WTC11 (cell line): ENCODE measurements at regions not wholly inside any gene's neighbourhood (a gene's known extent, or its start where the extent isn't known, plus 50 kb on each side); places are given as distances from the start of the nearest gene placed in this dataset.

ENCODE experiments used
- CBFB ChIP-seq: sonication (generic); formaldehyde crosslinking; IDR thresholded peaks from 2 replicates; pipeline ENCODE4 v1.8.1; 2022; ENCODE audit warnings: mild to moderate bottlenecking, low read depth, missing genetic modification reagents
- CTCF ChIP-seq: fragments of 200-600 bp; IDR thresholded peaks from 2 replicates; pipeline ENCODE4 v1.8.0; 2022; ENCODE audit warnings: antibody characterized with exemption
- E2F1 ChIP-seq: sonication (generic); formaldehyde crosslinking; IDR thresholded peaks from 2 replicates; pipeline ENCODE4 v1.8.0; 2022; ENCODE audit warnings: mild to moderate bottlenecking, missing genetic modification reagents
- JUN ChIP-seq: sonication (generic); formaldehyde crosslinking; IDR thresholded peaks from 2 replicates; pipeline ENCODE4 v1.8.0; 2023; ENCODE audit warnings: mild to moderate bottlenecking, missing genetic modification reagents
- MXD4 ChIP-seq: fragments of 250-450 bp; sonication (Bioruptor Pico); IDR thresholded peaks from 2 replicates; pipeline ENCODE4 v1.8.0; 2021; ENCODE audit warnings: mild to moderate bottlenecking, moderate library complexity, borderline replicate concordance
- NFE2L1 ChIP-seq: sonication (generic); formaldehyde crosslinking; IDR thresholded peaks from 2 replicates; pipeline ENCODE4 v1.8.1; 2023; ENCODE audit warnings: missing genetic modification reagents
- NR2C2 ChIP-seq: sonication (generic); formaldehyde crosslinking; IDR thresholded peaks from 2 replicates; pipeline ENCODE4 v1.8.0; 2022; ENCODE audit warnings: mild to moderate bottlenecking, missing genetic modification reagents
- RELA ChIP-seq: sonication (generic); formaldehyde crosslinking; IDR thresholded peaks from 2 replicates; pipeline ENCODE4 v1.8.1; 2022; ENCODE audit warnings: missing genetic modification reagents, mild to moderate bottlenecking, borderline replicate concordance
- STAT6 ChIP-seq: sonication (generic); formaldehyde crosslinking; conservative IDR thresholded peaks from 2 replicates; pipeline ENCODE4 v1.8.1; 2023; ENCODE audit warnings: mild to moderate bottlenecking, low read depth, missing genetic modification reagents, moderate library complexity
- ZNF396 ChIP-seq: fragments of 250-450 bp; sonication (Bioruptor Pico); IDR thresholded peaks from 2 replicates; pipeline ENCODE4 v1.8.0; 2021; ENCODE audit warnings: mild to moderate bottlenecking, moderate library complexity, borderline replicate concordance
- TF ChIP-seq, protein P1 (sequence below): sonication (generic); formaldehyde crosslinking; IDR thresholded peaks from 2 replicates; pipeline ENCODE4 v1.8.1; 2022; ENCODE audit warnings: mild to moderate bottlenecking, moderate library complexity, missing genetic modification reagents

GRCh38 chr3:124318014-124318413 lies 326.1 kb upstream of the ROPN1 start:
- TF ChIP-seq CTCF (no peak), E2F1 (CRISPR knock-in tag) (no peak), NR2C2 (no peak), MXD4 (CRISPR knock-in tag) (no peak), NFE2L1 (no peak), ZNF396 (CRISPR knock-in tag) (no peak), CBFB (no peak), JUN (no peak), STAT6 (no peak), RELA (CRISPR knock-in tag) (no peak)
- TF ChIP-seq, protein P1, sequence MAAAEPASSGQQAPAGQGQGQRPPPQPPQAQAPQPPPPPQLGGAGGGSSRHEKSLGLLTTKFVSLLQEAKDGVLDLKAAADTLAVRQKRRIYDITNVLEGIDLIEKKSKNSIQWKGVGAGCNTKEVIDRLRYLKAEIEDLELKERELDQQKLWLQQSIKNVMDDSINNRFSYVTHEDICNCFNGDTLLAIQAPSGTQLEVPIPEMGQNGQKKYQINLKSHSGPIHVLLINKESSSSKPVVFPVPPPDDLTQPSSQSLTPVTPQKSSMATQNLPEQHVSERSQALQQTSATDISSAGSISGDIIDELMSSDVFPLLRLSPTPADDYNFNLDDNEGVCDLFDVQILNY (CRISPR knock-in tag): no peak
